Activated T-helper 1 cell treated with anti-CD3 and anti-CD28 coated beads, Interleukin-2, amount 50 U/mL, for 16 hours (primary cell): ENCODE measurements at regions not wholly inside any gene's neighbourhood (a gene's known extent, or its start where the extent isn't known, plus 50 kb on each side); places are given as distances from the start of the nearest gene placed in this dataset.
"Not testable (repeated sequence)": the region's sequence is repeated elsewhere in the genome, so short reads cannot be mapped to it uniquely, and the experiment has no call there.

Source experiments
- DNase-seq, 2 donors: peaks; one replicate each; pipeline ENCODE4 v3.0.0-alpha.2; 2020; ENCODE audit warnings: low read depth in 1 of 2, low spot score in 1 of 2

DNA sequence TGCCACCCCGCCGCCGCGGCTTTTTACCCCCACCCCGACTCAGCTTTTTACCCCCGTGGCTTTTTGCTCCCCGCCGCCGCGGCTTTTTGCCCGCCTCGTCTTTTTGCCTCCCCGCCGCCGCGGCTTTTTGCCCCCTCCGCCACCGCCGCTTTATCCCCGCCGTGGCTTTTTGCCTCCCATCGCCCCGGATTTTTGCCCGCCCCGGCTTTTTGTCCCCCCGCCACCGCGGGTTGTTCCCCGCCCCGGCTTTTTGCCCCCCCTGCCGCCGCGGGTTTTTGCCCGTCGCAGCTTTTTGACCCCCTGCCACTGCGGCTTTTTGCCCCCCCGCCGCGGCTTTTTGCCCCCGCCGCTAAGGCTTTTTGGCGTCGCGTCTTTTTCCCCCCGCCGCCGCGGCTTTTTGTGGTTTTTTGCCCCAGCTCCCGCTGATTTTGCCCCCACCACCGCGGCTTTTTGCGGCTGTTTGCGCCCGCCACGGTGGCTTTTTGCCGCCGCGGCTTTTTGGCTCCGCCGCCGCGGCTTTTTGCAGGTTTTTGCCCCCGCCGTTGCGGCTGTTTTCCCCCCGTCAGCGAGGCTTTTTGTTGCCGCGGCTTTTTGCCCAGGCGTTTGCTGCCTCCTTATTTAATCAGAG, 597.2 kb downstream of the GOLGA6L6 start:
- DNase-seq = no peak

DNA sequence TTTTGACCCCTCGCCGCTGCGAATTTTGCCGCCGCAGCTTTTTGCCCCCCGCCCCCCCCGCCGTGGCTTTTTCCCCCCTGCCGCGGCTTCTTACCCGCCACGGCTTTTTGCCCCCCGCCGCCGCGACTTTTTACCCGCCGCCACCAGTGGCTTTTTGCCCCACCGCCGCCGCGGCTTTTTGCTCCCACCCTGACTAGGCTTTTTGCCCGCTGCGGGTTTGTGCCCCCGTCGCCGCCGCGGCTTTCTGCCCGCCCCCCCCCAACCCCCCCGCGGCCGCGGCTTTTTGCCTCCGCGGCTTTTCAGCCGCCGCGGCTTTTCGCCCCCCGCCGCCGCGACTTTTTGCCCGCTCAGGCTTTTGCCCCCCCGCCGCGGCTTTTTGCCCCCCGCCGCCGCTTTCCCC, 598.1 kb downstream of the GOLGA6L6 start:
- DNase-seq = no peak

DNA sequence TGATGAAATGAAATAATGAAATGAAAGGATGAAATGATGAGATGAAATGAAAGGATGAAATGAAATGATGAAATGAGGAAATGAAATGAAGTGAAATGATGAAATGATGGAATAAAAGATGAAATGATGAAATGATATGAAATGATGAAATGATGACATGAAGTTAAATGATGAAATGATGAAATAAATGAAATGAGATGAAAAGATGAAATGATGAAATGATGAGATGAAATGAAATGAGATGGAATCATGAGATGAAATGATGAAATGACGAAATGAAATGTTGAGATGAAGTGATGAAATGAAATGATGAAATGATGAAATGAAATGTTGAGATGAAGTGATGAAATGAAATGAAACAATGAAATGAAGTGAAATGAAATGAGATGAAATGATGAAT, 638.3 kb downstream of the GOLGA6L6 start:
- DNase-seq = not testable (repeated sequence)

DNA sequence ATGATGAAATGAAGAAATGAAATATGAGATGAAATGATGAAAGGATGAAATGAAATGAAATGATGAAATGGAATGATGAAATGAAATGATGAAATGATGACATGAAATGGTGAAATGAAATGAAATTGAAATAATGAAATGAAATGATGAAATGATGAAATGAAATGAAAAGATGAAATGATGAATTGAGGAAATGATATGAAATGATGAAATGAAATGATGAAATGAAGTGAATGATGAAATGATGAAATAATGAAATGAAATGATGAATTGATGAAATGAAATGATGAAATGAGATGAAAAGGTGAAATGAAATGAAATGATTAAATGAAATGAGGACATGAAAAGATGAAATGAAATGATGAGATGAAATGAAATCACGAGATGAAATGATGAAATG, 639.2 kb downstream of the GOLGA6L6 start:
- not testable (repeated sequence) for DNase-seq

DNA sequence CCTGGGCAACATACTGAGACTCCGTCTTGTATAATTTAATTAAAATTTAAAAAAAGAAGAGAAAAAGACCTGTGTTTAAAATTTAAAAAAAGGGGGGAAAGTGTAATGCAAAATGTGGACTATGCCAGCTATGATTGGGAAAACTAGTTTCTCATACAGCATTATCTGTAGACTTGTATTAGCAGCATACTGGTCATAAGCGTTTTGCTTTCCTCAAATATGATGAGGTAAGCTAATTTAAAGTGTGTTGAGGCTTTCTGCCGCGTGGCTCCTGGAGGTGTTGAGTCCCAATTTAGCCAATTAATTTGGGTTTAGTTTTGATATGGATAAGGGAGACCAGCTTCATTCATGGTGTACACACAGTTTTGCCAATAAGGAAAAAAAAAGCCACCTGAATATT, 640.2 kb downstream of the GOLGA6L6 start:
- DNase-seq = not testable (repeated sequence)

DNA sequence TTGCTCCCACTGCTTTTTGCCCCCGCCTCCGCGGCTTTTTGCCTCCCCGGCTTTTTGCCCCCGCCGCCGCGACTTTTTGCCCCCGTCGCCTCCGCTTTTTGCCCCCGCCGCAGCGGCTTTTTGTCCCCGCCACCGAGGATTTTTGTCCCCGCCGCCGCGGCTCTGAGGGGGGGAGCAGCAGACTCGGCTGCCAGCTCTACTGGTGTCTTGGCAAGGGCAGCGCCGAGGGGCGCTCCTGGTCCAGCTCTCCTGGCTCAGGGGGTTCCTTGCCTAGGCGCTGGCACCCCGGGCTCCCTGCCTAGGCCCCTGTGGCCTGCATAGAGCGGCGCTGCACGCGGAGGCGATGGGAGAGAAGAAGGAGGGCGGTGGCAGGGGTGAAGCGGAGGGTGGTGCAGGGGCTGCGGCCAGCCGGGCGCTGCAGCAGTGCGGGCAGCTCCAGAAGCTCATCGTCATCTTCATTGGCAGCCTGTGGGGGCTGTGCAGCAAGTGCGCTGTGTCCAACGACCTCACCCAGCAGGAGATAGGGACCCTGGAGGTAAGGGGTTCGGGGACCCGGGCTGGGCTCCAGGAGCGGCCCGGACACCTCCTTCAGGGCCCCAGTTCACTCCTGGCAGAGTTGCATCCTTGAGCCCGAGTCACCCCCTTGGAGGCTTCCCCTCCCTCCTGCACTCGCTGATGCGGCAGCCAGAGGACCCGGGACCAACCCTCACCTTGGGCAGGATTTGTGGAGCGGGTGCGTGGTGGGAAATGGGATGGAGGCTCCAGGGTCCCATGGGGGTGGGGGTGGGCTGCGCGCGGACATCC, 642.4 kb downstream of the GOLGA6L6 start:
- no peak for DNase-seq

DNA sequence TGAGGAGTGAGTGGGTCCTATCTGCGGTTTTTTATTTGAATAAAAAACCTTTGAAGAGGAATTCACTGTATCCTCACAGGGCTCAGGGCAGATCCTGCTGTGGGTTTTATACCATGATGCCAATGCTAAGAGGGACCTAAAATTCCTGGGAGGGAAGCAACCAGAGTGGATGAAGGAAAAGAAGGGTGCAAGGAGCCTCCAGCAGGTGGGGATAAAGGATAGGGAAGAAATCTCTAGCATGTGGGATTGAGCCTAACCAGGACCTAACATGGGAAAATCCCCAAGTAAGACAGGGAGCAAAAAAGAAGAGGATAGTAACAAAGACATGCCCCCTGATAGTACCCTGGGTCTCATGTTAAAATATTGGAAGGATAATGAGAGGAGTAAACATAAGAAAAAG, 652.8 kb downstream of the GOLGA6L6 start:
- DNase-seq = not testable (repeated sequence)

DNA sequence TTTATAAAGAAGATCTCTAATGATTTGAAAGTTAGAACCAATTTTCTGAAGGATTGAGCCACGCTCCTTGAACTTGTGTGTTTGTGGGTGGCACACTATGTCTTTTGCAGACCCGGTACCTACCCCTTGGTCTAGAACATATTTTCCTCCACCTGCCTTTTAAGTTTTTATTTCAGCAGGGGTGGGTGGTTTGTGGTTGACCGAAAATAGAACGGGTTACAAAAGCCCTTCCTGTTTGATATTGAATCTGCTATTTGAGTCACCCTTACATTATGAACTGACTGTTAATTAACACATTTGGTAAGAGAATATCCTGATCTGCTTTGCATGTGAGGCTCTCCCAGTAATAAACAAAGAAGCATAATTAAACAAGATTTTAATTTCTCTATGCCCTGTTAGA, 697.5 kb downstream of the GOLGA6L6 start:
- DNase-seq = not testable (repeated sequence)
